ENCODE measurements at regions not wholly inside any gene's neighbourhood (a gene's known extent, or its start where the extent isn't known, plus 50 kb on each side); places are given as distances from the start of the nearest gene placed in this dataset.

DNA sequence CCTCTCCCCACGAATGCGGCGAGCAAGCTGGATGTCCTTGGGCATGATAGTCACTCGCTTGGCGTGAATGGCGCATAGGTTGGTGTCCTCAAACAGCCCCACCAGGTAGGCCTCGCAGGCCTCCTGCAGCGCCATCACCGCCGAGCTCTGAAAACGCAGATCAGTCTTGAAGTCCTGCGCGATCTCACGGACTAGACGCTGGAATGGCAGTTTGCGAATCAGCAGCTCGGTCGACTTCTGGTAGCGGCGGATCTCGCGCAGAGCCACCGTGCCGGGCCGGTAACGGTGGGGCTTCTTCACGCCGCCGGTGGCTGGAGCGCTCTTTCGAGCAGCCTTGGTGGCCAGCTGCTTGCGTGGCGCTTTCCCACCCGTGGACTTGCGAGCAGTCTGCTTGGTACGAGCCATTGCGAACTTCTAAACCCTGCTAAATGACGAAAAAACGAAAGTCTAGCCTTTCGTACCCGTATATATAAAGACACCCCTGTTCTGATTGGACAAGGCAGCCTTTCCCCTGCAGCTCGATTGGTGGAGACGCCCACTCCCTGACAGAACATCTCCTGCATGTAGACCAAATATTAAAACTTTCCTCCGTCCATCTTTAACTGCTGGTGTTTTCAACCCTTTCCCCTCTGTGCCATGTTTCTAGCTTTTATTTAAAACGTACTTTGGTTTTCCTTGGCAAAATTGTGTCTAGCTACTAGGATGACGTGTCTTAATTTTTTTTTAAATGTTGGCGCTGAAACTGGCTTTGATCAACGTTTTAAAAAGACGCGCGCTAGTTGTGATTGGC is 109.8 kb downstream of the HFE start:
- peak; percentile 77 for DNase-seq (ENCODE audit: low read depth)

DNA sequence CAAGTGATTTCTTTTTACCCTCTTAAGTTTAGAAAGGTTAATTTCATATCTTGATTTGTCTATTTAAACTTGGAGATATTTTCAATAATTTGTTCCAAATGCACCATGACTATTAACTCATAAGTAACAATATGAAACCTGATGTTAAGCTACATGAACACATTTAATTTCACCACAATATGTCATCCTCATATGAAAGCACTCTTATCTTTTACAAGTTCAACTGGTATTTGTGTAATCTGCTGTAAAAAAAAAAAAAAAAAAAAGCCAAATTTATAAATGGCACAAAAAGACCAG is 110.4 kb downstream of the HFE start:
- DNase-seq (ENCODE audit: low read depth), result no peak

DNA sequence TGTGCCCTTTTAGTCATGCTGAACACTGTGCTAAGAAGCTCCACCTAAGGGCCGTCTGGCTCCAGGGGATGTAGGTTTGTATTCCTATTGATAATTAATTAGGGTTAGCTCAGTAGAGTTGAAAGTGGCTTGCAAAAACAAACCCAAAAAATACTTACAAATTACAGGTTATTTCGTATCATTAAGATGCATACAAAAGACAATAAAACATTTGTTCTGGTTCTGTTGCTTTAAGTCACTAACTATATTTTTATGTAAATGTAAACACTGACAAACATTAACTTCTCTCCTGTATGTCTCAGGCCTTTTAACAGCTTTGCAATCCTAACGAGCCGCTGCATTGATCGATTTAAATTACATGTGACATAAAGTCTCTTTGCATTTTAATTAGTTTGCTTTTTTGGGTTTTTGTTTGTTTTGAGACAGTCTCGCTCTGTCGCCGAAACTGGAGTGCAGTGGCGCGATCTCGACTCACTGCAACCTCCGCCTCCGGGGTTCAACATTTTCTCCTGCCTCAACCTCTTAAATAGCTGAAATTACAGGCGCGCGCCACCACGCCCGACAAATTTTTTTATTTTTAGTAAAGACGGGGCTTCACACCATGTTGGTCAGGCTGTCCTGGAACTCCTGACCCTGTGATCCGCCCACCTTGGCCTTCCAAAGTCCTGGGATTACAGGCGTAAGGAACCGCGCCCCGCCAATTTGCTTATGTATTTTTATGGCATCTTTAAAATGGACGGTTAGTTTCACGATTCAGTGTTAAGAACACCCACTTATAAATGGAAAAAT is 110.9 kb downstream of the HFE start:
- DNase-seq (ENCODE audit: low read depth), result no peak

DNA sequence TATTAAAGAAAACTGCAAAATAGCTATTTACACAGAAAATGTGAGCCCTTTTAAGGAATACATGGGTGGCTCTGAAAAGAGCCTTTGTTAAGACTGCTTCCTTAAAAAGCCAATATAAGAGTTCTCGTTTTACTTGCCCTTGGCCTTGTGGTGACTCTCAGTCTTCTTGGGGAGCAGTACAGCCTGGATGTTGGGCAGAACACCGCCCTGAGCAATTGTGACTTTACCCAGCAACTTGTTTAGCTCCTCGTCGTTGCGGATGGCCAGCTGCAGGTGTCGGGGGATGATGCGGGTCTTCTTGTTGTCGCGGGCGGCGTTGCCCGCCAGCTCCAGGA is 111.5 kb downstream of the HFE start:
- DNase-seq (ENCODE audit: low read depth), result no peak

DNA sequence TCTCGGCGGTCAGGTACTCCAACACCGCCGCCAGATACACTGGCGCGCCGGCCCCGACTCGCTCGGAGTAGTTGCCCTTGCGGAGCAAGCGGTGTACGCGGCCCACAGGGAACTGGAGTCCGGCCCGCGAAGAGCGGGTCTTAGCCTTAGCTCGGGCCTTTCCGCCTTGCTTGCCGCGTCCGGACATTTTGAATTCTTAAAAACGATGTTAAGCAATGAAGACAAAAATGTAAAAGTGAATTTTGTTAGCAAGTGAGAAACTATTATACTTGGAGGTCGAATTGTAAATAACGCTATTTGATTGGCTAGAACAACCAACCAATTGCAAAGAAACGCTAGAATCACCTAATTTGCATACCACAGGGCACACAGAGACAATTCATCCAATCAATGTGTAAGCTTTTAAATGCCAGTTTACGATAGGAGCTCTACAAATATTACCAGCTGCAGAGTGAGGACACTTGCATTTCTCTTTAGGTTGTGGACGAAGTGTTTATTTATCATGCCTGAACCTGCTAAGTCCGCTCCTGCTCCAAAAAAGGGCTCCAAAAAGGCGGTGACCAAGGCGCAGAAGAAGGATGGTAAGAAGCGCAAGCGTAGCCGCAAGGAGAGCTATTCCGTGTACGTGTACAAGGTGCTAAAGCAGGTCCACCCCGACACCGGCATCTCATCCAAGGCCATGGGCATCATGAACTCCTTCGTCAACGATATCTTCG is 112.0 kb downstream of the HFE start:
- no peak for DNase-seq (ENCODE audit: low read depth)

DNA sequence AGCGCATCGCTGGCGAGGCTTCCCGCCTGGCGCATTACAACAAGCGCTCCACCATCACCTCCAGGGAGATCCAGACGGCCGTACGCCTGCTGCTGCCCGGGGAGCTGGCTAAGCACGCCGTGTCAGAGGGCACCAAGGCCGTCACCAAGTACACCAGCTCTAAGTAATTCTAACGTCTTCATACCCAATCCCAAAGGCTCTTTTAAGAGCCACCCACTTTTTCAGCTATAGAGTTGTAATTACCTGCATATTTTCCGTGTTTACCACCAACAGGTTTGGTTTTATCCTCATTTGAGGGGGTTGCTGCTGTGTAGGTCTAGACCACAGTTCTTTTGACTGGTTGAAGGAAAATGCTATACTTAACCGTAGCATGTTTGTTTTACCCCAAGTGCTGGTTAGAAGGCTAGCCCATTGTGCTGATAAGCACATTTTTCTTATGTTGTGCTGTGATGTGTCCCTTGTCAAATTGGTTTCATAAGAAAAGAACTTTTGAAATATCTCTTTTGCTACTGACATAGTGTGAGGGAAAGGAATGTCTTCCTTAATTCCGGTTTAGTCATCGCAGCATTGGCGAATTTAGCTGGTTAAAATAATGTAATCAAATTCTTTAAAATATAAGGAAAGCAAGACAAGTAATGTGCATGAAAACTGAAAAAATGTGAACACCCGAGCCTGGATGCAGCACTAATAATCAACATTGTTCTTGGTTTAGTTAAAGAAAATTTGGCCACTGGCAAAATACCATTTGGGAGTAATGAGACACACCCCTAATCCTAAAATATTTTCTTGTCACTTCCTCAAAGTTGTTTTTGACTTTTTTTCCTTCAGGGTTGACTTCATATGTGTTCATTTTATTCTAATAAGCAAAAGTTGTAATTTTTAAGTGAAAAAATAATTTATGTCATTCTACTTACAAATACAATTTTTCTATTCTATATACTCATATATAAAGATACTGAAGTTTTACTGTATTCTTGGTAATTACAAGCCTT is 112.8 kb downstream of the HFE start:
- DNase-seq (ENCODE audit: low read depth), result no peak

DNA sequence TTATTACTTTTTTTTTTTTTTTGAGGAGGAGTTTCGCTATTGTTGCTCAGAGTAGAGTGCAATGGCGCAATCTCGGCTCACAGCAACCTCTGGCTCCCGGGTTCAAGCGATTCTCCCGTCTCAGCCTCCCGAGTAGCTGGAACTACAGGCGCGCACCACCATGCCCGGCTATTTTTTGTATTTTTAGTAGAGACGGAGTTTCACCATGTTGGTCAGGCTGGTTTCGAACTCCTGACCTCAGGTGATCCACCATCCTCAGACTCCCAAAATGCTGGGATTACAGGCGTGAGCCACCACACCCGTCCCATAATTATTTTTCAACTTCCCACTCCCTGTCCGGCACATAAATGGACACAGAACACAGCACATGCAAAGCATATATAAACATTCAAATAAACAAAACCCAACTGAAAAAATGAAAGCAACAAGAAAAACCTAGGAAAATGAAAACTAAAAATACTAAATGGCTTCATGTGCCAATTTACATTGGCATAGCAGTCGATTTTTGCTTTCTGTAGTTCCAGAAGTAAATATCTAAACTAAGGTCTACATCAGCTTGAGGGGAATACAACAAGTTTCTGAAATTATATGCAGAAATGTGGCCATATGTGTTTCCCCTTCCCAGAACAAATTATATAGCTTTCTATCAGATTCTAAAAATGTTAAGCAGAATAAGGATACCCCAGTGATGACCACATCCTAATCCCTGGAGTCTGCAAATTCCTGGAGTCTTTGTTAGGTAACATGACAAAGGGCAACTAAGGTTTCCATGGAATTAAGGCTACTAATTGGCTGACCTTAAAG is 113.9 kb downstream of the HFE start:
- DNase-seq (ENCODE audit: low read depth), result no peak

DNA sequence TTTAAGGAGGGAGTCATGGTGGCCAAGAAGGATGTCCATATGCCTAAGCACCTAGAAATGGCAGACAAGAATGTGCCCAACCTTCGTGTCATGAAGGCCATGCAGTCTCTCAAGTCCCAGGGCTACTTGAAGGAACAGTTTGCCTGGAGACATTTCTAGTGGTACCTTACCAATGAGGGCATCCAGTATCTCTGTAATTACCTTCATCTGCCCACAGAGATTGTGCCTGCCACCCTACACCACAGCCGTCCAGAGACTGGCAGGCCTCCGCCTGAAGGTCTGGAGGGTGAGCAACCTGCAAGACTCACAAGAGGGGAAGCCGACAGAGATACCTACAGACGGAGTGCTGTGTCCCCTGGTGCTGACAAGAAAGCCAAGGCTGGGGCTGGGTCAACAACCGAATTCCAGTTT is 115.0 kb downstream of the HFE start:
- DNase-seq (ENCODE audit: low read depth), result no peak

DNA sequence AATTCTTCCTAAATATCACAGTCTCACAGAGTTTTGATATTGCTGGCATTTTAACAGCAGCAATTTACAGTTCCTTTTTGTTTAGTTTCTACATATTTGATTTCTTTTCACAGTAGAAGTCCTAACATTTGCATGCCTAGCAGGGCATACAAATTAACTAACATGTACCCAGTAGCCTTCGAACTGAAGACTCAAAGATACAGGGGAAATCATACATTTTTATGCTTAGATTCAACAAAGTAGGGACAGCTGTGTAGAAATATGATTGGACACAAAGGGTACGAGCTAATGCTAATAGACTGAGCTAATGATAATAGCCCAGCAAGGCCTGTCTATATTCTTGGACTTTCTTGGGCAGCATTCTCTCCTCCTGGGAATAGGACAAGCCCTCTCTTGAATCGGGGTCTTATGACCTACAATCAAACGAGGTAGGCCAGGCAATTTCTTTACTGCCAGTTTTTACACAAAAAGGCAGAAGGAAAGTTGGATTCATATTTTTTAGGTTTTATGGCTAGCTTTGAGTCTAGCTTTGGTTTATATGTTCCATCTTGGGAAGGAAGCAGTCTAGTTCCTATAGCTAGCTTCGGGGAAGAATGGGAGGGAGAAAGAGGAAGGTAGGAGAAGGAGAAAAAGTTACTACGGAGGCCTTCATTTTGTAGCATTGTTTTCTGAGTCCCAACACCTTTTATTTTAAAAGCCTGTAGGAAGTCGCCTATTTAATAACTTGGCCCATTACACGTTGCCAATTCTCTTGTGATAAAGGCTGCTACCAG is 115.8 kb downstream of the HFE start:
- no peak for DNase-seq (ENCODE audit: low read depth)

DNA sequence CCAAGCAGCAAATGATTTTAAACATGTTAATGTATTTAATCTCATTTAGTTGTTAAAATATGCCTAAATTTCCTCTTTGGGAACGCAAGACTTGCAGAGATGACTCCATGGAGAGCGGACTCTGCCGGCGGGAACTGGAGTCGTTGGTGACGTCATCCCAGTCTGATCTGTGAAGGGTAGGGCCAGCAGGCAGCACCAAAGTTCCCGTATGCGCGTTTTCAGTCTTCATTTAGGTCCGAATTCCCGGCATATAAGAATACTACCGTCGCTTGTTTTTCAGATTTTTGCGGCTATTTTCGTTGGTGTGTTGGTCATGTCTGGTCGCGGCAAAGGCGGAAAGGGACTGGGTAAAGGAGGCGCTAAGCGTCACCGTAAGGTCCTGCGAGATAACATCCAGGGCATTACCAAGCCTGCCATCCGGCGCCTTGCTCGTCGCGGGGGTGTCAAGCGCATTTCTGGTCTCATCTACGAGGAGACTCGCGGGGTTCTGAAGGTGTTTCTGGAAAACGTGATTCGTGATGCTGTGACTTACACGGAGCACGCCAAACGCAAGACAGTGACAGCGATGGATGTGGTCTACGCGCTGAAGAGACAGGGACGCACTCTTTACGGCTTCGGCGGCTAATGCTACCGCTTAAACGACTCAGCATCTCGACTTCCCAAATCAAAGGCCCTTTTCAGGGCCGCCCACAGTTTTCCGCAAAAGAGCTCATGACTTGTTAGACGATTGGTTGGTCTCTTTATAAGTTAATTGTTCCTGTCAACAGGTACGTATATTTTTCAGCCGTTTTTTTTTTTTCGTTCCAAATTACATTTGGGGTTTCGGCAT is 117.3 kb downstream of the HFE start:
- peak; percentile 98 for DNase-seq (ENCODE audit: low read depth)

DNA sequence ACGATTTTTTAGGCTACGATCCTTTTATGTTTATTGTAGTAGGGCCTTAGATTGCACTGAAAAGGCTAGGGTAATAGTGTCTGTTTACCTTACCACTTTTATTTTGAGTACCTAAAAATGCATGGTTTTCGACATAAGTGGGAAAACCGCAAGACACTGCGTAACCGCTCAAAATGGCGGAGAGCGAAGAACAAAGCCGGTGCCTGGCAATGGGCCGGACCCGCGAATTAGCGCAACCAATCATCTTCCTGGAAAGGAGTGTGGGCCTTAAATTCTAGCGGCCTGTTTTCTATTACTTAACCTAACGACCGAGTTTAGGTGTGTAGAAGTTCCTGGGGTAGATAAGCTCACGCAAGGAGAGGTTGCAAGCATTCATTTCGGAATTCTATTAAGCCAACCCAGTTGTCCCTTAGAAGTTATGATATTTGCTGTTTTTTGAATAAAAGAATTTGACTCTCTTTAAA is 118.0 kb downstream of the HFE start:
- DNase-seq (ENCODE audit: low read depth), result peak; percentile 89

DNA sequence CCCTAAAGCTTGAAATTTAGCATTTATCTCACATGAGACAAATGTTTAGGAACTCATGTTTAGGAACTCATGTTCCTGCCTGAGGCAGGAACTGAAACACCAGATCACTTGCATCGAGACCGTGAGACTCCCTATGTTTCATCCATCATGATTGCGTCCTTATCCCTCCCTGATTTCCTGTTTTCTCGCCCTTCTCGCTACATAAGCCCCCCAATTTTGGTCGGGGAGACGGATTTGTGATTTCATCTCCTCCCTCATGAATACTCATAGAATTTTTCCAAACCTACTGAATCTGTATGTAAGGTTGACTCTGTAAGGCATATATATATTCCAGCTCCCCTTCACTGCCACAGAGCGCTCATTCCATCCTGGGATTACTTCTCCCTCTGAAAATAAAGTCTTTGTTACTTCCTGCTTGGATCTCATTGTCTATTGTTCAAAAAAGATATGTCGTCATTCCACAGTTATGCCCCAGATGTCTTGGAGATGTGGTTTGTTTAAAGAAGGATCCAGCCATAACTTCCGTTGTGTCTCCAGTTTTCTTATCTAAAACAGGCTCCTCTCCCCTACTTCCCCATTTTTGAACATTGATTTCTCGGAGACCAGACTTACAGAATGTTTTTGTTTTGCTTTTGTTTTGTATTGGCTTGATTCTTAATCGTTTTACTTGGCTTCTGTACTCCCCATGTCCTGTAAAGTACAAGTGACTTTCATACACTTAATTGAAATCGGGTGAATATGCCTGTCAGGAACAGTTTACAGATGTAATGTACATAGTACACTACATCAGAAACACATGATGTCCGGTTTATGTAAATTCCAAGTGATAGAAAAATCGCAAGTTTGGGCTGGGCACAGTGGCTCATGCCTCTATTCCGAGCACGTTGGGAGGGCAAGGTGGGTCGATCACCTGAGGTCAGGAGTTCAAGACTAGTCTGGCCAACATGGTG is 118.7 kb downstream of the HFE start:
- DNase-seq (ENCODE audit: low read depth), result peak; percentile 79

DNA sequence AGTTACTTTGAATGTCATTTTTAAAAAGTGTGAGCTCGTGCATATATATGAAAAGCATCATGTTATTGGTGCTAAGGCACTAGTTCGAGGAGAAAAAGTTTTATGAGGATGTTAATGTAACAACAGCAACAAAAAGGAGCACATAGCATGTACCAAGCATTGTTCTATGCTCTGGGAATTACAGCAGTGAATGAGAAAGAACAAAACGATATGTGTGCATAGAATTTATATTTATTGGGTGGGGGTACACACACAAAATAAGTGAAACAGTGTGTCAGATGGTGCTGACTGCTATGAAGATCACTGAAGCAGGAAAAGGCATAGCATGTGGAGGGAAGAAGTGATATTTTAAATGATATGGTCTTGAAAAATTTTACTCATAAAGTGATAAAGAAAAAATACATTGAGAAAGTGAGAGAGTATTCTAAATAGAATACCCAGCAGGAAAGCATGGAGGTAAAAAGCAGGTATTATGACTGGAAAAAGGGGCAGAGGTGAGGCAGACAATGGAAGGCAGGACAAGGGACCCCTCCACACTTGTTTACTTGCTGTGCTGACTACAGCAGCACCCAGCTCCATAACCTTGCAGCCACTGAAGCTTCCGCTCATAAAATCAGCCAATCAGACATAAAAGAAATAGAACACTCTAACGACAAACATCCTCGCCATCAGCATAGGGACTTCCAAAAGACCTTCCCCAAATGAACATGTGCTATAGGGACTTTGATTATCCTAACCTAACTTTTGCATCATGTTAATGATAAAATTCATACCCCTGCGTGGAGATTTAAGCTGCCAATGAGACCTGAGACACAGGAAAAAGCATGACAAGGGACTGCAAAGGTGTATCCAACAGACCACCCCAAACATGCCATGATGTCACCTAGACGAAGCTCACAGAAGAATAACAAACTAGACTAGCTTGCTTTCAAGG is 119.9 kb downstream of the HFE start:
- no peak for DNase-seq (ENCODE audit: low read depth)

DNA sequence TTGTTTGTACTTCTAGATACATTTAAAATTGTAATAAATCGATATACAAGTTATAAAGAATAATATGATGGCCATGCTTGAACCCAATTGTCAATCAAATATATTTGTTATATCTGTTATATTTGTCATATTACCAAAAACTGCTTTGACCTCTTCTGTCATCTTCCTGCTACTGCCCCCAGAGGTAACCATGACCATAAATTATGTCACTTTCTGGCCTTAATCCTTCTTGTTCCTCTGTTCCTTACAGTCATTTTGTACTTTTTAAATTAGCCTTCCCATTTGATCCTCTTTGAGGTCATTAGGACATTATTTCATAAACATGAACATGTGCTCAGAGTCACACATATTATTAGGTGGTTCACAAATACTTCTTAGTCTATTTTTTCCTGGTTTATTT is 124.7 kb downstream of the HFE start:
- no peak for DNase-seq (ENCODE audit: low read depth)

DNA sequence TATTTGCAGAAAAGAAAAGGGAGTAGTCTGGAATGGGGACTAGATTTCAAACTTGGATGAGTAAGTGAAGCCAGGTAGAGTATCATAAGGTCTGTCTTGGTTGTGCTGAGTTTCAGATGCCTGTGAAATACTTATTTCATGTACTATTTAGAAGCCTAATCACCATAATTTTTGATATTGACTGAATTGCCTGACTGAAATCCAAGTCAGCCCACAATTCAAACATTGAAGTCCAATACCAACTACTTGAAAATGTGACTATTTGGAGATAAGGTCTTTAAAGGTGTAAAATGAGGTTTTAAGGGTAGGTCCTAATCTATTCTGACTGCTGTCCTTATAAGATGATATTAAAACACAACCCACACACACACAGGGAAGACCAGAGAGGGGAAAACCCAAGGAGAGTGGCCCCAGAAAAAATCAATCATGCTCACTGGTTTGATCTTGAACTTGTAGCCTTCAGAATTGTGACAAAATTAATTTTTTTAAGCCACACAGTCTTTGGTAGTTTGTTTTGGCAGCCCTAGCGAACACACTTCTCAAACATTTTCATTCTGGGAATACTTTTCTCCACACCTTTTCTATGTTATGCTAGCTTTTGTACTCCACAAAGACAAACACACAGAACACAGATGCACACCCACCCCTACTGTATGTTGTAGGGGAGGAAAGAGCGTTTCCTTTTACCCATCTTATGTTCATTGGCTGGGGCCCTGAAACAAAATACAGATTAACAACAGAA is 126.3 kb downstream of the HFE start:
- no peak for DNase-seq (ENCODE audit: low read depth)
